Tongue (tissue), 1 donor: ENCODE measurements at regions not wholly inside any gene's neighbourhood (a gene's known extent, or its start where the extent isn't known, plus 50 kb on each side); places are given as distances from the start of the nearest gene placed in this dataset.
"Not testable (repeated sequence)": the region's sequence is repeated elsewhere in the genome, so short reads cannot be mapped to it uniquely, and the experiment has no call there.

Experiments used
- DNase-seq: peaks from one replicate; pipeline ENCODE4 v3.0.0-alpha.2; 2015

DNA sequence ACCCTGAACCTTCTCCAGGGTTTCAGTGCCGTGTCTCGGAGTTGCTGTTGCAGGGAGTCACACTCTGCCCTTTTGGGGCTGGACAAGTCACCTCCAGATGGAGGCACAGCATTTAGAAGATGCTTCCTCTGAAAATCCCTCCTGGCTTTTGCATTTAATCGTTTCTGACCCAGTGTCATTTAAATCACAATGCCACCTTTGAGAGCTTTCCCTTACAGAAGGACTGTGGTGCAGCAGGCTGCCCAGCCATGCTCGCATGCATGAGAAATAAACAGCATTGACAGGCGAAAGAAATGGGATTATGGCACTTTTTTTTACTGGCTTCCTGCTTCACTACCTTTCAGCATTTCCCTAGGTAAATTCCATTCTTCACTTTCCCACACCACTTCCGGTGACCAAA is 113.4 kb upstream of the DYRK2 start:
- no peak for DNase-seq

DNA sequence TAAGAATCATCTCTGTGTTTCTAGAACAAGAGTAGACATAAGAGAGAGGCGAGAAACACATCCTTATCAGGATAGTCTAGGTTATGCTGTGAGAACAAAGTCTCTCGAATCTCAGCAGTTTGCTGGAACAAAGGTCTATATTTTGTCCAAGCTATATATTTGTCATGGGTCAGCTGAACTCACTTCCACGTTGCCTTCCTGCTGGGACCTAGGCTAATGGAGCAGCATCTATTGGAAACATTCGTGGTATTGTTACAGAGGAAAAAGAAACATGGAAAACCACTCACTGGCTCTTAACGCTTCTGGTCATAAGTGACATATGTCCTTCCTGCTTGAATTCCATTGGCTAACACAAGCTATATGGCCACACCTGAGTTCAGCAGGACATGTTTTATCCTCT is 112.6 kb upstream of the DYRK2 start:
- DNase-seq = no peak

GRCh38 chr12:67539329-67539728 is 109.2 kb upstream of the DYRK2 start:
- DNase-seq = no peak

DNA sequence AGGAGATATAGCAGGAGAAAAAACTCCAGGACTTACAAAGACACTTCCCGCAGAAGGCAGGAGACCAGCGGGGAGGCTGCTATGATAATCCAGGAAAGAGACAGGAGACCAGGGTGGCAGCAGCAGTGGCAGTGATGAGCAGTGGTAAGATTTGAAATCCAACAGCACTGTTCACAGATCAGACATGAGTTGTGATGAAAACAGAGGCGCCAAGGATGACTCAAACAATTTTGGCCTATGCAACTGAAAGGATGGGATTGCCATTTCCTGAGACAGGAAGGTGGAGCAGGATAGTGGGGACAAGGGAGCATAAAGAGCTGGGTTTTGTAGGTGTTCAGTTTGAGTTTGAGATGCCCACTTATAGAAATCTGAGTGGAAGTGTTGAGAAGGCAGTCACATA is 108.6 kb upstream of the DYRK2 start:
- no peak for DNase-seq

- no peak for DNase-seq
Measured at GRCh38 chr12:67540920-67541624, 107.5 kb upstream of the DYRK2 start.

DNA sequence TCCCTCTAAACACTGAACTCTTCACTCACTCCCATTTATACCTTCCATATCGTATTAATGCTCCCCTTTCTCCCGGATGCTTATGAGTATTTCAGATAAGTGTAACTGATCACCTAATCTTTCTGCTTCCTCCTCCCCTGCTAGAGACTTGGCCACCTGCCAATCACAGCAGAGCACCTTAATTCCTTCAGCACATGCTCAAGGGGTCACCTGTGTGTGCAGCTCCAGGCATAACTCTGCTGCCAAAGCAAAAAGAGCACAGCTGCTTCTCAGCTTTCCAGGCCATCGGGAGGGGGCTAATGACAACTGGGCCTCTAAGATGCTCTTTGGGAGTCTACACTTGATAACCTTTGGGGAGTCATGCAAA is 106.9 kb upstream of the DYRK2 start:
- peak; percentile 32 for DNase-seq

DNA sequence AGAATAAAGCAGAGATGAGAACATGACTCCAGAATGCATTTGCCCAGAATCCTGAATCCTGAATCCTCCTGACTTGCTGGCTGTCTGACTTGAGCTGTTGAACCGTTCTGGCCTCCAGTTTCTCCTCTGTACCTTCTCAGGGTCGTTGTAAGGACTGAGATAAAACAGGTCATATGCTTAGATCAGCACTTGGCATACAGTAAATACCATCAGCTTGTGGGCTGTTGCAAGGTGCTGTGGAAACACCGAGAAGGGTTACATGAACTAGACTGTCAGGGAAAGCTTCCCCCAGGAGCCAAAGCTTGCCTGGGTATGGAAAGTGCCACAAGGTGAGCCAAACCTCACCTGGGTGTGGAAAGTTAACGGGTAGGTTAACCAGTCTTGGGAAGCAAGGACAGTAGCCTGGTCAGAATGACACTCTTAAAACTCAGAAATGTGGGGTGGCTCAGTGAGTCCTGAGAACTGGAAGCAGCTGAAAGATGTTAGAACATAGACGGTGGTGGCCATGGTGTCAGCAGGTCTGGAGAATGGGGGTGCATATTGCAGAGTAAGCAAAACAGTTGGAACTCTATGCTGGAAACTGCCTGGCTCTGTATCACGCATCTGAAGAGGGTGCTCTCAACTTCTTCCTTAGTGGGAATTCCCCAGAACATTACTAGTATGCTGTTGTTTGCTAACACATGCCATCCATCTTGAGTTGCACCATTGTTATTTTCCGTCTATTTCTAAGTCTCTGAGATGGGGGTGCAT is 105.3 kb upstream of the DYRK2 start:
- DNase-seq = no peak

DNA sequence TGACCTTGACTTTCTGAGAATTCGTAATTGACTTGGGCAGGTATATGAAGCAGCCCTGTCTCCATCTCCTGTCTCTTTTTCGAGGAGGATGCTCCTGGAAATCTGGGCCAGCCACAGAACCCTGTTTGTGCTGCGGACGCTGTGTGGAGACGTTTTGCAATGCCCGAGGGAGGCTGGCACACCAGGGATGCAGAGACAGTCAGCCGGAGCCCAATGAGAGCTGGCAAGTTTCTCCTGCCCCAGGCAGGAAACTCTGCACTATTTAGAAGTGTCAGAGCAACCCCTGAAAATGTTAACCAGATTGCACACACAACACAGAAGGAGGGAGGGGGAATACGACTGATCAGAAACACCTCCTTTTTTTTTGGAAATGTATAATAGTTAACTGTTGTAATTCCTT is 103.2 kb upstream of the DYRK2 start:
- DNase-seq = no peak

DNA sequence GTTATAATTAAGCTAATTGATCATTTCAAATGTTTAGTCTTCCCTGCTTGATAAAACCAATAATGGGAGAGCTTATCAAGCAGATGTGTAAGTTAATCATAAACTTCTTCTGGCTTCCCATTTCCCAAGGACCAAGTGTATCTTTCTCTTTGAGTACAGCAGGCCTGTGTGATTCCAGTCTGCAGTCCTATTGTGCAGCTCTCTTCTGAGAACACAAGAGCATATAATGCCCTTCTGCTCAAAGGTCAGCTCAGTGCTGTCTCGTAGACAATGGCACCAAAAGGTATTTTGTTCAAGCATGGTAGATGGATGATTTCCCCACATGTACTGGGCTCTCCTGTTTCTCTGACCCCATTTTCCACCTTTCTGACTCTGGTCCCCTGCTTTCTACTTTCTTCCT is 101.8 kb upstream of the DYRK2 start:
- no peak for DNase-seq

GRCh38 chr12:67555075-67555717 is 93.3 kb upstream of the DYRK2 start:
- not testable (repeated sequence) for DNase-seq

DNA sequence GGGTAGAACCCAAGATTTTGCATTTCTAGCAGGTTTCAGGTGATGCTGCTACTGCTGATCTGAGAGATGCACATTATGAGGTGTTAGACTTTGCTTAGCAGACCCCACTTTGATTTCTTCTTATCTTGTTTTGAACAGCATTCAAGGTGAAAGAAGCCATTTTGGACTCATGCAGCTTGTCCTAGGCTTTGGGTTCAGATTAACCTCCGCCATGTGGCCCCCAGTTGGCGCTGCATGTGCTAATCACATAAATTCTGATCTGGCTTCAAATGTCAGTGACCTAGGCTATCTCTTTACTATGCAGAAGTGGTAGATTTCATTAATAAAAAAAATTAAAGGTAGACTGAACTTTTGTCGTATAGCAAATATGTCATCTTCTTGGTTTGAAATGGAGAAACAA is 89.8 kb upstream of the DYRK2 start:
- no peak for DNase-seq

- DNase-seq = no peak
Measured at GRCh38 chr12:67559751-67560150, 88.8 kb upstream of the DYRK2 start.

DNA sequence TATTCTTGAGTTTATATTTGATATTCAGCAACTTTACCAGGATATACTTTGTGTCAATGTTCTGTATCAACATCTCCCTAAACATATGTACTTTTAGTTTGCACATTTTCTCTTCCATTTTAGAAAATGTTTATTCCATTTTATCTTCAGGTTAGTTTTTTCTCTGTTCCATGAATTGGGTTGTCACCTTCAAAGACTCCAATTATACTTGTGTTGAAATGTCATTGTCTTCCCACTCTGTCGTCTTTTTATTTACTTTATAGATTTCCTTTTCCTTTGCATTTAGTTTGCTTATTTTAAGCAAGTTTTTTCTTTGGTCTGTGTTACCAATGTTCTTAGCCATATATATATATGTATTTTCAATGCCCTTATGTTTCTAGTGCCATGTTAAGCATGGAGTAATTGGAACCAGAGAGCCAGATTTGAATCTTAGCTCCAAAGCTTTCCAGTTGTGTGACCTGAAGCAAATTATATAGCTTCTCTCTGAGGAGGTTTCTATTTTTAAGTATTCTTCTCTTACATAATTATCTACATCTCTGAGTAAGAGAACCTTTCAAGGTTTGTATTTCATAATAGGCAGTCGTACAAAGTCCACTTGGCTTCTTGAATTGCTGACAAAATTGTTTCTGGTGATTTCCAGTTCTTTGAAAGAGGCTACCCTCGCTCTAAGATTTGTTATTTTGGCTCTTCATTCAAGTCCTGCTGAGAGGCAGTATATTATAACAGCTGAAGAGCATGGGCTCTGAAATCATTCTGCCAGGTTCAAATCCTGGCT is 85.8 kb upstream of the DYRK2 start:
- DNase-seq = no peak

DNA sequence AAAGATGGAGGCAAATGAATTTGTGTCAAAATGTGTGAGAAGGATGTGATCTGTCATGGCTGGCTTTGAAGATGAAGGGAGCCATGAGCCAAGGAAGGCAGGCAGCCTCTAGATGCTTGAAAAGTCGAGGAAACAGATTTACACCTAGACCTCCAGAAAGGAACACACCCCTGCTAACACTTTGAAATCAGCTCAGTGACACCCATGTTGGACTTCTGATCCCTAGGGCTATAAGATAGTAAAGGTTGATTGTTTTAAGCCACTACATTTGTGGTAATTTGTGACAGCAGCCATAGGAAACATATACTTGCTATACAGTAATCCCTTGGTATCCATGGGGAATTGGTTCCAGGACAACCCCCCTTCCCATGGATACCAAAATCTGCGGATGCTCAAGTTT is 80.5 kb upstream of the DYRK2 start:
- DNase-seq = no peak

- DNase-seq = peak; percentile 17
Measured at GRCh38 chr12:67572492-67572891, 76.1 kb upstream of the DYRK2 start.

DNA sequence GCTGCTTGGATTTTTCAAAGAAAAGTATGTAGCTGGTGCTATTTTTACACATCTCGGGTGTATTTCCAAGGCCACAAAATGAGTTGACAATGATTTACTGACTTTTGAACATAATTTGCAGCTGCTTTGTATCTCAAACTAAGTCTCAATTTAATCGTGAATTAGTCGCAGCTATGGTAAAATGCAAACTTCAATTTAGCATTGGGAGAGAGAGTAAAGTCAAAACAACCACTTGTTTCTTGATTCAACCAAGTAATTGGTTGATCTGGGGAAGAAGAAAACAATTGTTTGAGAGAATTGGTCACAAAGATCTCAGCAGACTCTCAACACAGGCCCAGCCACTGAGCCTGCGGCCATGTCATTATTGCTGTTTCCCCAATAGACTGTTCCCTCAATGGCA is 75.0 kb upstream of the DYRK2 start:
- DNase-seq = peak; percentile 82

- no peak for DNase-seq
Measured at GRCh38 chr12:67578976-67579661, 69.4 kb upstream of the DYRK2 start.

- DNase-seq = no peak
Measured at GRCh38 chr12:67579662-67580003, 68.9 kb upstream of the DYRK2 start.

- no peak for DNase-seq
Measured at GRCh38 chr12:67582238-67582834, 66.2 kb upstream of the DYRK2 start.

DNA sequence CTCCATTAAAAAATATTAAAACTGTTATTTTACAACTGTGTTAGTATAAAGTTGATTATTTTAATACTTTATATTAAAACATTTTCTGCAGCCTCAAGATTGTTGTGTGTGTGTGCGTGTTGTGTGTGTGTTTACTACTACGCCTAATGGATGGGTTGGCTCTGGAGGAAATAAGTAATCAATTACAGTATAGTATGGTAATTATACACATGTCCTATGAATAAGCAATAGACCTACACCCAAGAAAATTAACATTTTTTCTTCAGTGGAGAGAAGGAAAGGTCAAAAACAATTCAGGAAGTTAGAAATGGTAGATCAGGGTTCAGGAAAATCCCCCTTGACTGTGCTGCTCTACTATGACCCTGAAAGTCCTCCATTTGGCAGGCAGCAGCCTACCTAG is 65.7 kb upstream of the DYRK2 start:
- DNase-seq = no peak

DNA sequence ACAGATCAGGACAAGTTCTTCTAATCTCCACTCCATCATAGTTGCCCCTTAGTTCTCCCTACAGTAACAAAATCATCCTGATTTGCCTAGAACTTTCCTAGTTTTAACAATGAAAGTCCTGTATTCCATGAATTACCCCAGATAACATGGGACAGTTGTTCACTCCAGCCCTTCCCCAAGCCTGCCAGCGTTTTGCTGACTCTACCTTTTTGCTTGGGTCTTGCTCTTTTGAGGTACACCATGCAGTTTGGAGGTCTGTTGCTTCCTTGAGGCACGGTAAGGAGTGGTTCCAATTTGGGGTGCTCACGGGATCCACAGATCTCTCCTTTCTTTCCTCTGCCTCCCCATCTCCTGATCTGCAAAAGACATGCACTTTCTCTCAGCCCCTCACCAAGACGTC is 61.6 kb upstream of the DYRK2 start:
- DNase-seq = no peak

GRCh38 chr12:67589078-67589477 is 59.5 kb upstream of the DYRK2 start:
- DNase-seq = no peak
